GM19468 (cell line): ENCODE measurements at regions not wholly inside any gene's neighbourhood (a gene's known extent, or its start where the extent isn't known, plus 50 kb on each side); places are given as distances from the start of the nearest gene placed in this dataset.
A peak's percentile ranks its signal among the peaks of the same experiment; 100 is the strongest.

Experiments
- ATAC-seq: cut with Tn5 transposase; IDR thresholded peaks from one replicate; pipeline ENCODE4 v1.9.1; 2021; ENCODE audit warnings: mild to moderate bottlenecking, moderate library complexity, moderate number of reproducible peaks; ENCODE audit not compliant: unreplicated experiment; ENCODE audit errors: extremely low read depth

- peak; percentile 65 for ATAC-seq
These were observed 414.1 kb downstream of the CENPC start for GRCh38 chr4:67131224-67131623.

GRCh38 chr4:67130411-67130810 is 414.9 kb downstream of the CENPC start:
- no peak for ATAC-seq

- no peak for ATAC-seq
These were observed 418.7 kb downstream of the CENPC start for GRCh38 chr4:67126570-67126969.

DNA sequence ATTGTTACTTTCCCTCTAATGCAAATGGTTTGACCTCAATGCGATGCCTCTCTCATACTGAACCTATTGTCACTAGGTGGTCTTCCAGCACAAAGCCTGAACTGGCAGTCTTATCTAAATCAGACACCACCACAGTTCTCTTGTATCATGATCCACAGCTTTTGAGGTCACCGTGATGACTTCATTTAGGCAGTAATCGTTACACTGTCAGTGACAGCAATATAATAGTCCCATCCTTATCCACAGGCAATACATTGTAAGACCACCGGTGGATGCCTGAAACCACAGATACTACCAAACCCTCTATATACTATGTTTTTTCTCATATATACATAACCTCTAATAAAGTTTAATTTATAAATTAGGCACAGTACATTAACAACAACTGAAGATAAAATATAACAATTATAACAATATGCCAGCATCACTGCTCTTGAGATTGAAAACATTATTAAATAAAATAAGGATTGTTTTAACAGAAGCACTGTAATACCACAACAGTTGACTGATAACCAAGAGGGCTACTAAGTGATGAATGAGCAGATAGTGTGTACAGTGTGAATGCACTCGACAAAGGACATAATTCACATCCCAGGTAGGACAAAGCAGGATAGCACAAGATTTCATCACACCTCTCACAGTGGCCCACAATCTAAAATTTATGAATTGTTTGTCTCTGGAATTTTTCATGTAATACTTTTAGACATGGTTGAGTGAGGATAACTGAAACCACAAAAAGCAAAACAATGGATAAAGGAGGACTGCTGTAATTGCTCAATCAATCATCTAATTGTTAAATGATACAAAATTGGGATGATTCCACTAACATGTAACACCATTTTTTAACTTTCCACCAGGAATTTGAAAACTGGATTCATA is 419.4 kb downstream of the CENPC start:
- no peak for ATAC-seq

- no peak for ATAC-seq
These were observed 420.6 kb downstream of the CENPC start for GRCh38 chr4:67124716-67125115.

- no peak for ATAC-seq
These were observed 423.3 kb downstream of the CENPC start for GRCh38 chr4:67122029-67122428.

DNA sequence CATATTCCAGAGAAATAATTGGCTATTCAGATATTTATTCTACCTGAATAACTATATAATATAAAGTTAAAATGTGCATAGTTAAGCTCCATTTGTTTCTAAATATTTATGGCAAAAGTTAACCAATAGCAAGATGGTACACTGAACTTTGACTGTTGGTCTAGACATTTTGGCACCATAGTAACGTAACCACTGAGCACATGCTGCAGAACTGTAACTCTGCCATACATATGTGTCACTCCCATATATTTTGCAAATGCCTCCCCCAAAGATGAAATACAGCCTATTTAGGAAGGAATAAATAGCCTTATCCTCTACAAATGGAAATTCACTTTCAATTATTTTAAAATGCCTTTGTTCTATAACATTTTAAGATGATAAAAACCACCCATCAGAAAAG is 424.9 kb downstream of the CENPC start:
- no peak for ATAC-seq

DNA sequence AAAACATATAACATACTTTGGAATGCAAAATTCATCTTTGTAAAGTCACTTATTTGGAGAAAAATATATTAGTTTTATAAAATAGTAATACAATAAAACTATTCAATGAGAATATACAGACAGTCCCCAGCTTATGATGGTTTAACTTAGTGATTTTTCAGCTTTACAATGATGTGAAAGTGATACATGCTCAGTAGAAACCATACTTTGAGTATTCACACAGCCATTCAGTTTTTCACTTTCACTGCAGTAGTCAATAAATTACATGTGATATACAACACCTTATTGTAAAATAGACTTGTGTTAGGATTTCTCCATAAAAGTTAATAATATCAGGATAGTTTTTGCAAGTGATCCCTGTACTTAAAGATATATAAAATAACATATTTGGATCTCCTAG is 436.0 kb downstream of the CENPC start:
- ATAC-seq: no peak

GRCh38 chr4:67106861-67107460 is 438.3 kb downstream of the CENPC start:
- ATAC-seq: no peak

DNA sequence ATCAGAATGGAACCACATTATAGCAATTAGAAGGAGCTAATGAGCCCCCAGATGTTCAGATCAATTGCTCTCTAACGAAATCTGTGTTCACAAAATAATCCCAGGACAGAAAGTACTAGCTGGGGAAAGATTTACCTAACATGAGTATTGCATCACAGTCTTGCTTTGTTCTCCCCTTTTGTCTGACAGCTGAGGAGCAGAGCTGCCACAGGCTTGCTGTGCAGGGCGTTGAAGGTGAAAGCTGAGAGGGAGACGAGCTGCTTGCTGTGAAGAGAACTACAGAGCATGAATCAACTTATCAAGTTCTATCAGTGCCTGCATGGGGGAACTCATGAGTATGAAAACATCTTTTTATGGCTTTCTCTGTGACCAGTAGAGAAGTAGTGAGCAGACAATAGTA is 441.2 kb downstream of the CENPC start:
- ATAC-seq: no peak

DNA sequence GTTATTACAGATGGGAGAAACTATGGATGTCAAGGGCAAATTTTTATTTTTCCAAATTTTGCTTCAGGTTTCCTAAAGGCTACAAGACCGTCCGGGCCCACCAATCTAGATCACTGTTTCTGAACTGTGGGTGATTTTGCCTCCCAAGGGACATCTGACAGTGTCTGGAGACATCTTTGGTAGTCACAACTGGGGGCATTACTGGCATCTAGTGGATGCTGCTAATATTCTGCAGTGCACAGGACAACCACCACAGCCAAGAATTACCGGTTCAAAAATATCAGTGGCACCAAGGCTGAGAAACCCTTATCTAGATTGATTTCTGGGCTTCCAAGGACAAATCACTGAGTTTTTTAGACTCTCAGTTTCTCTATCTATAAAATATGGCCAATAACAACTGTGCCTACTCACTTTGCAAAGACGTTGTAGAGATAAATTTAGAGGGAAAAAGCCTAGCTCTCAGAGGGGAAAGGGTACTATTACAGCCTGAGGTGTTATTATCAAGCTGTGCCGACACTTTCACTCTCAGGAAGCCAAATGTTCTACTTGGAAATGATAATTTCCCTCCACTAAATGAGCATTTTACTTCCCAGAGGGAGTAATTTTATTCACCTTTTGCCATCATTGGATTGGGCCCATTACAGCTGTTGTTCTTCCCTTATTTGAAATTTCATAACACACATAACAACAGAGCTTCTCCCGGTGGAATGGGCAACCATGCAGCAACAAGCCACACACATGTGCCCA is 442.1 kb downstream of the CENPC start:
- no peak for ATAC-seq

GRCh38 chr4:67101612-67102011 is 443.7 kb downstream of the CENPC start:
- ATAC-seq: no peak

- ATAC-seq: no peak
These were observed 453.0 kb downstream of the CENPC start for GRCh38 chr4:67092351-67092750.

DNA sequence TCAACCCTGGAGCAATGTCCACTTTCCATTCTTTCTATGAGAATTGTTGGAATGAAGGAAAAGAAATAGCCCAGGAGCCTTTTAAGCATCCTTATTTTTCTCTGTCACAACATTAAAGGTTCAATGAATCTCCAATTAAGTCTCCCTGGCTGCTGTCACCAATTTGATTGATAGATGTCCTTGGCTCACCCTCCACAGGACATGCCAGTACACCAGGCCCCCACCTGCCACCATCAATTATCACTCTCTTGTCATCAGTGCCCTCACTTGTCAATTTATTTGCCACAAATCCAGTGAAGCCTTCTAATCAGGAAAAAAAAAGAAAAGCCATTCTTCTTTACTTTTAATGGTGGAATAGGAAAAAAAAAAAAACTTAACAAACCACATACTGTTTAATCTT is 453.6 kb downstream of the CENPC start:
- ATAC-seq: no peak

- peak; percentile 72 for ATAC-seq
These were observed 457.4 kb downstream of the CENPC start for GRCh38 chr4:67087897-67088296.

DNA sequence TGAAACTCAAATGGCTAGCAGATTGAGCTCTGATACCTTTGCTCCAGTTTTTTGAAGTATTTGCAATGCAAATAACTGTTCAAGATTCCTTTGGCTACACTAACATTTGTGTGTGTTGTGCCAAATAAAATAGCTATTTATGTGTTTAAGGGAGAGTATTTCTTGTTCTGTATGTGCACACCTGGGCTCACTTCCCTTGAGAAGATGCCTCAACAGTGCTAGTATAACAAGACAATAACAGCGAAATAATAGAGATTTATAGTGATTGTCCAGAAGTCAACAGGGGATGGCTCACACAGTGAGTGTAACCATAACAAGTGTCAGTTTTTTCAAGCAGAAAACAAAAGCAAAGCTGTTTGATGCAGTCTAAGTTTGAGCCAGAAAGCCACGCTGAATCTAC is 460.5 kb downstream of the CENPC start:
- ATAC-seq: no peak

GRCh38 chr4:67083496-67083895 is 461.8 kb downstream of the CENPC start:
- ATAC-seq: no peak

- ATAC-seq: no peak
These were observed 462.6 kb downstream of the CENPC start for GRCh38 chr4:67082746-67083145.

DNA sequence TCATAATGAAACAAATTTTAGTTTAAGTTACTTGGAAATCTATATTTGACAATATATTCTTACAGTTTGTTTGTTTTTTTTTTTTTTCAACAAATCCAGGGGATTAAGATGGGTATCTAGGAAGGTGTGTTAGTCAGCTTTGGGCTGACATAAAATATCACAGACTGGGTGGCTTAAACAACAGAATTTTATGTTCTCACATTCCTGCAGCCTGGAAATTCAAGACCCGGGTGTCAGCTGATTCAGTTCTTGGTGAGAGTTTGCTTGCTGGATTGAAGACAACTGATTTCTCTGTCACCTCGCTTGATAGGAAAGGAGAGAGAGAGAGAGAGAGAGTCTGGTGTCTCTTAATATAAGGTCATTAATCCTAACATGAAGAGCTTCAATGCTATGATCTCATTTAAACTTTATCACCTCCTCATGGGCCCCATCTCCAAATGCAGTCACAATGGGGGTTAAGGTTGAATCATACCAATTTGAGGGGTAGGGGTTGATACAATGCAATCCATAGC is 465.2 kb downstream of the CENPC start:
- ATAC-seq: no peak

- ATAC-seq: no peak
These were observed 473.7 kb downstream of the CENPC start for GRCh38 chr4:67071641-67072040.

DNA sequence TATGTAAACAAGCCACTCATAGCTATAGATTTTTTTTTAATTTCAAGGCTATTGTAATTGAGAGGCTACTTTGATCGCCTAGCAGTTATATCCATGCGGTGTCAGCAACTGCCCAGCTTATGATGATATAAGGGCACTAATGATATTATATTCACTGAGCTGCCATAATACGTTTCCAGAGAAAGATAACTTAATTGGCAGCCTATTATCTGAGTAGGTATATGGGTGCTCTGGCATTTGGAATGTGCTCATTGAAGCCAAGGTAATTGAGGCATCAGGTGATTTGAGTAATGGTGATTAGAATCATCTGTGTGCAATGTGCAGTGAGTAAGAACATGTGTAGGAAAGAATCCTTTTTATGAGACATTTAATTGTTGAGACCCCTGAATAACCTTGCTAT is 490.0 kb downstream of the CENPC start:
- ATAC-seq: no peak
